MM.1S (cell line): ENCODE measurements at regions not wholly inside any gene's neighbourhood (a gene's known extent, or its start where the extent isn't known, plus 50 kb on each side); places are given as distances from the start of the nearest gene placed in this dataset.

Experiments used
- DNase-seq: peaks from one replicate; pipeline ENCODE4 v3.0.0-alpha.2; 2015
- H2AFZ ChIP-seq: fragments of 300-600 bp; sonication (generic); 2 replicates; pipeline ENCODE4 v1.6.0; 2016; ENCODE audit warnings: antibody characterized with exemption, low read length
- H3F3A ChIP-seq: fragments of 300-600 bp; sonication (generic); 2 replicates; pipeline ENCODE4 v1.6.1; 2016; ENCODE audit warnings: mild to moderate bottlenecking, antibody characterized with exemption, low read length, moderate library complexity, mixed read lengths; ENCODE audit not compliant: insufficient read depth
- H3K27ac ChIP-seq: fragments of 300-600 bp; sonication (generic); 2 replicates; pipeline ENCODE4 v1.5.1; 2016; ENCODE audit warnings: mild to moderate bottlenecking, low read length
- H3K27me3 ChIP-seq: fragments of 300-600 bp; sonication (generic); replicated peaks from 2 replicates; pipeline ENCODE4 v1.6.0; 2016; ENCODE audit warnings: low read length; ENCODE audit not compliant: insufficient read depth
- H3K36me3 ChIP-seq: fragments of 300-600 bp; sonication (generic); replicated peaks from 2 replicates; pipeline ENCODE4 v1.6.1; 2016; ENCODE audit warnings: mild to moderate bottlenecking, low read length, mixed read lengths; ENCODE audit not compliant: insufficient read depth
- H3K4me1 ChIP-seq: fragments of 300-600 bp; sonication (generic); 2 replicates; pipeline ENCODE4 v1.6.1; 2016; ENCODE audit warnings: low read length, mixed read lengths
- H3K4me2 ChIP-seq: fragments of 300-600 bp; sonication (generic); 2 replicates; pipeline ENCODE4 v1.6.0; 2016; ENCODE audit warnings: low read depth, low read length
- H3K4me3 ChIP-seq: fragments of 300-600 bp; sonication (generic); 2 replicates; pipeline ENCODE4 v1.5.1; 2016; ENCODE audit warnings: low read length, mixed read lengths
- H3K79me2 ChIP-seq: fragments of 300-600 bp; sonication (generic); 2 replicates; pipeline ENCODE4 v1.6.1; 2016; ENCODE audit warnings: mixed run types, low read length, mixed read lengths
- H3K9ac ChIP-seq: fragments of 300-600 bp; sonication (generic); 2 replicates; pipeline ENCODE4 v1.6.1; 2016; ENCODE audit warnings: low read length, mixed read lengths
- H3K9me2 ChIP-seq: fragments of 300-600 bp; sonication (generic); replicated peaks from 2 replicates; pipeline ENCODE4 v1.6.1; 2016; ENCODE audit warnings: mild to moderate bottlenecking, low read length, mixed read lengths; ENCODE audit not compliant: insufficient read depth
- H3K9me3 ChIP-seq: fragments of 300-600 bp; sonication (generic); replicated peaks from 2 replicates; pipeline ENCODE4 v1.6.1; 2016; ENCODE audit warnings: mild to moderate bottlenecking, low read length, mixed read lengths; ENCODE audit not compliant: insufficient read depth
- H4K20me1 ChIP-seq: fragments of 300-600 bp; sonication (generic); 2 replicates; pipeline ENCODE4 v1.6.1; 2016; ENCODE audit warnings: mild to moderate bottlenecking, low read length, moderate library complexity, mixed read lengths; ENCODE audit not compliant: insufficient read depth
- CTCF ChIP-seq: fragments of 300-600 bp; sonication (generic); IDR thresholded peaks from 2 replicates; pipeline ENCODE4 v1.5.1; 2016; ENCODE audit warnings: antibody characterized with exemption, low read length, mixed read lengths
- EZH2 ChIP-seq: fragments of 300-600 bp; sonication (generic); optimal IDR thresholded peaks from 2 replicates; pipeline ENCODE3; 2017; ENCODE audit warnings: low read depth, mild to moderate bottlenecking, antibody characterized with exemption, low read length, mixed read lengths
- EZH2phosphoT487 ChIP-seq: fragments of 300-600 bp; sonication (generic); IDR thresholded peaks from 2 replicates; pipeline ENCODE4 v1.6.1; 2018; ENCODE audit warnings: antibody characterized with exemption, low read length

- Histone ChIP-seq H3K36me3 (no peaks in the 10 kb centered on the region), H4K20me1 (no peaks in the 10 kb centered on the region), H3K27me3 (no peaks in the 10 kb centered on the region), H2AFZ (no peak overlapping the region), H3K27ac (no peak overlapping the region), H3K9ac (no peak overlapping the region), H3K9me2 (no peaks in the 10 kb centered on the region), H3K4me3 (no peak overlapping the region), H3K9me3 (no peaks in the 10 kb centered on the region), H3K4me1 (no peaks in the 10 kb centered on the region), H3F3A (no peaks in the 10 kb centered on the region), H3K4me2 (no peak overlapping the region), H3K79me2 (no peaks in the 10 kb centered on the region)
- no peak for TF ChIP-seq CTCF
- no peak for TF ChIP-seq EZH2
- TF ChIP-seq EZH2phosphoT487: no peak
- no peak for DNase-seq
These were observed 121.4 kb upstream of the INHBA start for GRCh38 chr7:41824284-41824683.

GRCh38 chr7:41822259-41822817, 119.4 kb upstream of the INHBA start:
- Histone ChIP-seq H3K27ac (no peak overlapping the region), H3K36me3 (no peaks in the 10 kb centered on the region), H3K4me2 (no peak overlapping the region), H3K9ac (no peak overlapping the region), H3K9me3 (no peaks in the 10 kb centered on the region), H3K9me2 (no peaks in the 10 kb centered on the region), H3K27me3 (no peaks in the 10 kb centered on the region), H3K79me2 (no peaks in the 10 kb centered on the region), H2AFZ (no peak overlapping the region), H4K20me1 (no peaks in the 10 kb centered on the region), H3F3A (no peaks in the 10 kb centered on the region), H3K4me3 (no peak overlapping the region), H3K4me1 (peaks cover 2% of the 10 kb centered on the region)
- no peak for DNase-seq
- TF ChIP-seq EZH2: no peak
- no peak for TF ChIP-seq EZH2phosphoT487
- TF ChIP-seq CTCF: no peak

- H3K27me3 ChIP-seq: no peaks in the 10 kb centered on the region
- no peaks in the 10 kb centered on the region for H3K9me2 ChIP-seq
- H3K79me2 ChIP-seq: no peaks in the 10 kb centered on the region
- no peak overlapping the region for H3K9ac ChIP-seq
- H3K4me2 ChIP-seq: no peak overlapping the region
- H3K36me3 ChIP-seq: no peaks in the 10 kb centered on the region
- H3K27ac ChIP-seq: no peak overlapping the region
- no peaks in the 10 kb centered on the region for H3K9me3 ChIP-seq
- H3K4me1 ChIP-seq: peaks cover 9% of the 10 kb centered on the region
- H3K4me3 ChIP-seq: no peak overlapping the region
- no peak for DNase-seq
- TF ChIP-seq EZH2 (no peak), CTCF (no peak), EZH2phosphoT487 (no peak)
- no peaks in the 10 kb centered on the region for H4K20me1 ChIP-seq
- H3F3A ChIP-seq: no peaks in the 10 kb centered on the region
- no peak overlapping the region for H2AFZ ChIP-seq
These were observed 118.8 kb upstream of the INHBA start for GRCh38 chr7:41821521-41822213.
